ENCODE measurements at regions not wholly inside any gene's neighbourhood (a gene's known extent, or its start where the extent isn't known, plus 50 kb on each side); places are given as distances from the start of the nearest gene placed in this dataset.
"Not testable (repeated sequence)": the region's sequence is repeated elsewhere in the genome, so short reads cannot be mapped to it uniquely, and the experiment has no call there.

DNA sequence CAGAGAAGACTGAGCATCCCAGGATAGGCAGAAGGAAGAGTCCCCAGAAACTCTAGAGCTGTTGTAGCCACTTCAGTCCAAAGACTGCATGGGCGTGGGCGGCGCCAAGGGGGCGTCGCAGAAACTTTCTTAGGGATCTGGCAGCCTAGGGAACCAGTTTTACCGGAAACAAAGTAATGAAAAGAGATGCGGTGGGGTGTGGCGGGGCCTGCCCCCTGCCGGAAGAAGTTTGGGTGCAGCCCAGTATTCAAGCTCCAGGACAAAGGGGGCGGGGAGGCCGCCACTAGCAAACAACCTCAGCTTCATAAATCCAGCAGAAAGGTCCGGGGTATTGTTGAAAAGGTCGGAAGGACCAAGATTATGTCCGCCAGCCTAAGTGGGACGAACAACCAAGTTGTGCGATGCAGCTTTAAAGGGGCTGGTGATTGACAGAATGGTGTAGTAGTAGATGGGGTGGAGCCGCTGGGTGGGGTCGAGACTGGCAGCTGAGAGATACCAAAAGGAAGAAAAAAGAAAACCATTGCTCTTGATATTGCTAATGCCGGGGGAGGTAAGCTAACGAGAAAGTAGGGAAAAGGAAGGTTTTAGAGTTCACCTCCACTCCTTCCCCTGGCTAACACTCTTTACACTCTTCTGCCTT, 190.5 kb downstream of the RRAGB start:
- H3K4me1 ChIP-seq (ENCODE audit: low read depth), result no peaks in the 10 kb centered on the region
- TF ChIP-seq, protein P1, sequence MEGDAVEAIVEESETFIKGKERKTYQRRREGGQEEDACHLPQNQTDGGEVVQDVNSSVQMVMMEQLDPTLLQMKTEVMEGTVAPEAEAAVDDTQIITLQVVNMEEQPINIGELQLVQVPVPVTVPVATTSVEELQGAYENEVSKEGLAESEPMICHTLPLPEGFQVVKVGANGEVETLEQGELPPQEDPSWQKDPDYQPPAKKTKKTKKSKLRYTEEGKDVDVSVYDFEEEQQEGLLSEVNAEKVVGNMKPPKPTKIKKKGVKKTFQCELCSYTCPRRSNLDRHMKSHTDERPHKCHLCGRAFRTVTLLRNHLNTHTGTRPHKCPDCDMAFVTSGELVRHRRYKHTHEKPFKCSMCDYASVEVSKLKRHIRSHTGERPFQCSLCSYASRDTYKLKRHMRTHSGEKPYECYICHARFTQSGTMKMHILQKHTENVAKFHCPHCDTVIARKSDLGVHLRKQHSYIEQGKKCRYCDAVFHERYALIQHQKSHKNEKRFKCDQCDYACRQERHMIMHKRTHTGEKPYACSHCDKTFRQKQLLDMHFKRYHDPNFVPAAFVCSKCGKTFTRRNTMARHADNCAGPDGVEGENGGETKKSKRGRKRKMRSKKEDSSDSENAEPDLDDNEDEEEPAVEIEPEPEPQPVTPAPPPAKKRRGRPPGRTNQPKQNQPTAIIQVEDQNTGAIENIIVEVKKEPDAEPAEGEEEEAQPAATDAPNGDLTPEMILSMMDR (IDR thresholded peaks at IDR 0.05), result peak; percentile 40
- ATAC-seq (peak; percentile 88), DNase-seq (peak; percentile 81 to 84 (median 82))
- intact Hi-C loops (cut with DNase I, micrococcal nuclease), result no loop called here
- no peaks in the 10 kb centered on the region for H3K36me3 ChIP-seq (ENCODE audit: low read depth)
- H3K9me3 ChIP-seq, result no peaks in the 10 kb centered on the region
- peak overlapping the region; percentile 24 for H3K4me3 ChIP-seq

DNA sequence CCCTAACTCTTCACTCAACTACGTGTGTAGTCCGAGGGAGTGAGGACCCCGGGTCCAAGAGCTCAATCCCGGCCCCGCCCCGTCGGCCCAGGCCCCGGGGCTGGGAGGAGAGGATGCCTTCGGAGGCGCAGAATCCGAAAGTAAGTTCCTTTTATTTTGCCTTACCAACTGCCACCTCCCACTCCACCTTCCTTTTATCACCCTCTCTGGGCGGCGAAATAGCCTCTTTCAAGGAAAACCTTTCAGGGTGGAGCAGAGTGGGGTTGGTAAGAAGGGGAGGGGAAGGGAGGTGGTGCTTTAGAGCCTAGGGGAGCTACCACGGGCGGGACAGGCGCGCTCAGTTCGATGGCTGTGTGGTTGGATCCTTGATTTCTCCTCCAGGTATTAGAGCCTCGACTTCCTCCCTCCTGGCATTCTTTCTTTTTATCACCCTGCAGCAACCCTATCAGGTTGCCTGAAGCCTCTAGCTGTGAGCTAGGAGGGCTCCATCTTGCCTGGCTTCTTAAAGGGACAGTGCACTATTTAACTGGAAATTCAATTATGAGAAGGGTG, 191.2 kb downstream of the RRAGB start:
- peak; percentile 48 to 51 (median 50) for DNase-seq
- ATAC-seq, result peak; percentile 80
- Histone ChIP-seq H3K9me3 (no peaks in the 10 kb centered on the region), H3K4me3 (peak overlapping the region; percentile 24), H3K4me1 (ENCODE audit: low read depth) (no peaks in the 10 kb centered on the region), H3K36me3 (ENCODE audit: low read depth) (no peaks in the 10 kb centered on the region)
- intact Hi-C loops (cut with DNase I, micrococcal nuclease), result no loop called here
- TF ChIP-seq, protein P1 (IDR thresholded peaks at IDR 0.05), result no peak

DNA sequence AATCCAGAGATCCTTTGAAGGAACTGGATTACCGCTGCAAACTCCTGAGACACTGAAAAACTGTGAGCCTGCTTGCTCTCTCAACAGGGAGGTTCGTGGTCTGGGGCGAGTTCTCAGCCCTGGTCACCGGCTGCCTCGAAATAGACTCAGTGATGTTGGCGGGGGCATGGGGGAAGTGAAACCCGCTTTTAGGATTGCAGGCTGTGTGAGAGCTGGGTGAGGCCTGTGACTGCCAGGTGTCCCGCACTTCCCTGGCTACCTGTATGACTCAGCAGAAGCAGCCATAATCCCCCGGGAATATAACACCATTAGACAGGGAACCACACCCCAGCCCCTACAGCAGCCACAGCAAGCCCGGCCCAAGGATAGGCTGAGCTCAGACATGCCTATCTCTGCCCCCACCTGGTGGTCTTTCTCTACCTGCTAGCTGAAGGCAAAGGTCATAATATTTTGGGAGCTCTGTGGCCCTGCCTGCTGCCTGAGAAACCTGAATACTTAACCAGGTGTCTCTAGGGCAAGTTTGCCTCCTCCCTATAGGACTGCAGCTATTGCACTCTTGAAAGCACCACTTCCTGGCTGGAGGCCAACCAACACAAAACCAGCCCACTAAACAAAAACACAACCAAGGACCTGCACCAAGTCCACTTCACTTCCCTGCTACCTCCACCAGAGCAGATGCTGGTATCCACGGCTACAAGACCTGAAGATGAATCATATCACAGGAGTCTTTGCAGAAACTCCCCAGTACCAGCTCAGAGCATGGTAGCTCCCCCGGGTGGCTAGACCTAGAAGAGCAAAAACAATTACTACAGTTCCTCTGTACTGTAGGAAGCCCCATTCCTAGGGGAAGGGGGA, 202.0 kb downstream of the RRAGB start:
- Histone ChIP-seq H3K9me3 (no peaks in the 10 kb centered on the region), H3K36me3 (ENCODE audit: low read depth) (no peaks in the 10 kb centered on the region), H3K4me1 (ENCODE audit: low read depth) (no peaks in the 10 kb centered on the region), H3K4me3 (no peak overlapping the region)
- TF ChIP-seq, protein P1 (IDR thresholded peaks at IDR 0.05), result no peak
- ATAC-seq (peak; percentile 62), DNase-seq (peak; percentile 22 to 57 (median 22))
- intact Hi-C loops (cut with DNase I, micrococcal nuclease), result no loop called here

DNA sequence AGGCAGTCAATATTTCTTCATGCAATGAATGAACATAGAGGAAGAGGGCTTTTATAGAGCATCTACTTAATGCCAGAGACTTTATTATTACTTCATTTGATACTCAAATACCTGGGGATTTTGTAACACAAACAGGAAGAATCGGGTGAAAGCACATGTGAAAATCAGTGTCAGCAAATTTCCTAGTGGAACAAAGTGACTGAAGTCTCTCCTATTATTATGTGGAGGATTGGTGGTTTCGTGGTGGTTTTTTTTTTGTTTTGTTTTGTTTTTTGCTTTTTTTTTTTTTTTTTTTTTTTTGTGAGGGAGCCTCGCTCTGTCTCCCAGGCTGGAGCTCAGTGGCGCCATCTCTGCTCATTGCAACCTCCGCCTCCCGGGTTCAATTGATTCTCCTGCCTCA, 207.0 kb downstream of the RRAGB start:
- ATAC-seq, result no peak
- TF ChIP-seq, protein P1 (IDR thresholded peaks at IDR 0.05), result no peak
- intact Hi-C loops (cut with DNase I, micrococcal nuclease), result no loop called here

DNA sequence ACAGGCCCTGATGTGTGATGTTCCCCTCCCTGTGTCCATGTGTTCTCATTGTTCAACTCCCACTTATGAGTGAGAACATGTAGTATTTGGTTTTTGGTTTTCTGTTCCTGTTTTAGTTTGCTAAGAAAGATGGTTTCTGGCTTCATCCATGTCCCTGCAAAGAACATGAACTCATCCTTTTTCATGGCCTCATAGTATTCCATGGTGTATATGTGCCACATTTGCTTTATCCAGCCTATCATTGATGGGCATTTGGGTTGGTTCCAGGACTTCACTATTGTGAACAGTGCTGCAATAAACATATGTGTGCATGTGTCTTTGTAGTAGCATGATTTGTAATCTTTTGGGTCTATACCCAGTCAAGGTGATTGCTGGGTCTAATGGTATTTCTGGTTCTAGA, 211.0 kb downstream of the RRAGB start:
- DNase-seq; H3K9me3 ChIP-seq; H3K36me3 ChIP-seq (ENCODE audit: low read depth); H3K4me1 ChIP-seq (ENCODE audit: low read depth); intact Hi-C loops (cut with DNase I, micrococcal nuclease); ATAC-seq; H3K4me3 ChIP-seq: not testable (repeated sequence)

More for the DNA sequence above, 207.0 kb downstream of the RRAGB start:
- no peaks in the 10 kb centered on the region for H3K9me3 ChIP-seq
- no peaks in the 10 kb centered on the region for H3K4me1 ChIP-seq (ENCODE audit: low read depth)
- no peak overlapping the region for H3K4me3 ChIP-seq
- no peaks in the 10 kb centered on the region for H3K36me3 ChIP-seq (ENCODE audit: low read depth)
- no peak for DNase-seq
